ENCODE measurements at regions not wholly inside any gene's neighbourhood (a gene's known extent, or its start where the extent isn't known, plus 50 kb on each side); places are given as distances from the start of the nearest gene placed in this dataset.
"Not testable (repeated sequence)": the region's sequence is repeated elsewhere in the genome, so short reads cannot be mapped to it uniquely, and the experiment has no call there.

- TF ChIP-seq CTCF (IDR thresholded peaks at IDR 0.05) (no peak), ZFX (IDR thresholded peaks at IDR 0.05; ENCODE audit: borderline replicate concordance) (no peak)
- no peak overlapping the region for H3K27ac ChIP-seq
Measured at GRCh38 chrX:18034945-18035344, 173.8 kb upstream of the RAI2 start.

- TF ChIP-seq CTCF (IDR thresholded peaks at IDR 0.05): no peak
- TF ChIP-seq ZFX (IDR thresholded peaks at IDR 0.05; ENCODE audit: borderline replicate concordance): no peak
- H3K27ac ChIP-seq: no peak overlapping the region
Measured at GRCh38 chrX:18034504-18034903, 173.4 kb upstream of the RAI2 start.

- no peak for TF ChIP-seq CTCF (IDR thresholded peaks at IDR 0.05)
- TF ChIP-seq ZFX (IDR thresholded peaks at IDR 0.05; ENCODE audit: borderline replicate concordance): no peak
- no peak overlapping the region for H3K27ac ChIP-seq
Measured at GRCh38 chrX:18032486-18033221, 171.6 kb upstream of the RAI2 start.

GRCh38 chrX:18031726-18032375, 170.8 kb upstream of the RAI2 start:
- TF ChIP-seq CTCF (IDR thresholded peaks at IDR 0.05) (no peak), ZFX (IDR thresholded peaks at IDR 0.05; ENCODE audit: borderline replicate concordance) (no peak)

GRCh38 chrX:18030656-18031055, 169.6 kb upstream of the RAI2 start:
- not testable (repeated sequence) for H3K27ac ChIP-seq

More at GRCh38 chrX:18031726-18032375, 170.8 kb upstream of the RAI2 start:
- H3K27ac ChIP-seq: no peak overlapping the region

GRCh38 chrX:18026166-18026565, 165.1 kb upstream of the RAI2 start:
- TF ChIP-seq CTCF (IDR thresholded peaks at IDR 0.05) (no peak), ZFX (IDR thresholded peaks at IDR 0.05; ENCODE audit: borderline replicate concordance) (no peak)
- H3K27ac ChIP-seq: no peak overlapping the region

- no peak for TF ChIP-seq ZFX (IDR thresholded peaks at IDR 0.05; ENCODE audit: borderline replicate concordance)
- TF ChIP-seq CTCF (IDR thresholded peaks at IDR 0.05): no peak
- no peak overlapping the region for H3K27ac ChIP-seq
Measured at GRCh38 chrX:18017411-18017810, 156.3 kb upstream of the RAI2 start.

All from 22Rv1 (cell line).